ENCODE measurements at regions not wholly inside any gene's neighbourhood (a gene's known extent, or its start where the extent isn't known, plus 50 kb on each side); places are given as distances from the start of the nearest gene placed in this dataset.

DNA sequence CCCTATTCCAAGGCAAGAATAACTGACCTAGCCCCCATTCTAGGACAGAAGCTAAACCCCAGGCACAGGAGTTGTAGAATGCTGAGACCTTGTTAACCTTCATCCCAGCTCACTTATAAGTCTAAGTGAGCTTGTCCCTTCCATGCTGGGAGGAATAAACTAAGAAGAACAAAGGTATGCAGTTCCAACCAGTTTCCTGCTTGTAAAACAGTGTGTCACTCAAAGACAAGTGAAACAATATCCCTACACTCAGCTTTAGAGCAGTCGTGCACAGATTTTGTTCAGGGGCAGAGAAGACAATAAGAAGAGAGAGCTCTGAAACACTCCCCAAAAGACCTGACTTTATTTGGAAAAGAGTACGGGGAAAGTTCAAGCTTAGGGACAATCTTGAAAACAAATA lies 292.1 kb downstream of the CGGBP1 start:
- TF ChIP-seq, protein P1, sequence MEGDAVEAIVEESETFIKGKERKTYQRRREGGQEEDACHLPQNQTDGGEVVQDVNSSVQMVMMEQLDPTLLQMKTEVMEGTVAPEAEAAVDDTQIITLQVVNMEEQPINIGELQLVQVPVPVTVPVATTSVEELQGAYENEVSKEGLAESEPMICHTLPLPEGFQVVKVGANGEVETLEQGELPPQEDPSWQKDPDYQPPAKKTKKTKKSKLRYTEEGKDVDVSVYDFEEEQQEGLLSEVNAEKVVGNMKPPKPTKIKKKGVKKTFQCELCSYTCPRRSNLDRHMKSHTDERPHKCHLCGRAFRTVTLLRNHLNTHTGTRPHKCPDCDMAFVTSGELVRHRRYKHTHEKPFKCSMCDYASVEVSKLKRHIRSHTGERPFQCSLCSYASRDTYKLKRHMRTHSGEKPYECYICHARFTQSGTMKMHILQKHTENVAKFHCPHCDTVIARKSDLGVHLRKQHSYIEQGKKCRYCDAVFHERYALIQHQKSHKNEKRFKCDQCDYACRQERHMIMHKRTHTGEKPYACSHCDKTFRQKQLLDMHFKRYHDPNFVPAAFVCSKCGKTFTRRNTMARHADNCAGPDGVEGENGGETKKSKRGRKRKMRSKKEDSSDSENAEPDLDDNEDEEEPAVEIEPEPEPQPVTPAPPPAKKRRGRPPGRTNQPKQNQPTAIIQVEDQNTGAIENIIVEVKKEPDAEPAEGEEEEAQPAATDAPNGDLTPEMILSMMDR (IDR thresholded peaks at IDR 0.05 in 4 of 5, conservative IDR thresholded peaks at IDR 0.05 in 1 of 5): no peak
- no peak for TF ChIP-seq POLR2A (IDR thresholded peaks at IDR 0.05)

Measured in gastrocnemius medialis (tissue), 4 donors.